GM19455 (cell line): ENCODE measurements at regions not wholly inside any gene's neighbourhood (a gene's known extent, or its start where the extent isn't known, plus 50 kb on each side); places are given as distances from the start of the nearest gene placed in this dataset.
"Not testable (repeated sequence)": the region's sequence is repeated elsewhere in the genome, so short reads cannot be mapped to it uniquely, and the experiment has no call there.

Experiments
- ATAC-seq: cut with Tn5 transposase; IDR thresholded peaks from one replicate; pipeline ENCODE4 v1.9.1; 2021; ENCODE audit not compliant: unreplicated experiment

DNA sequence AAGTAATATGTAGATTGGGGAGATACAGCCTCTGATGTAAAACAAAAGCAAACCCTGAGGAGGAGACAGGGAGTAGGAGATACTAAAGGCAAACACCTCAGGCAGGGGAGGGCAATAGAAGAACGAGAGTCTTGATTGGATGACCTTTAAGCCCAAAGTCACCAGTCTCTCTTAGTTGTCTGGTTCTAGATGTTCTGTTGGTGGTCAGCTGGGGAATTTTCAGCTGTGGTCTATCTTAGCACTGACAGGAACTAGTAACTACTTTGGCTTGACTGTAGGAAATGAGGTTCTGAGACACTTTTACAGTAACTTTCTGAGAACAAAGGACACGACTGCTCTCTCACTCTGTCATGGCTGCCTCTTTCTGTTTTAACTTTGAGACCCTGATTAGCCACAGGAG lies 290.7 kb upstream of the MIR17HG start:
- peak; percentile 76 for ATAC-seq

DNA sequence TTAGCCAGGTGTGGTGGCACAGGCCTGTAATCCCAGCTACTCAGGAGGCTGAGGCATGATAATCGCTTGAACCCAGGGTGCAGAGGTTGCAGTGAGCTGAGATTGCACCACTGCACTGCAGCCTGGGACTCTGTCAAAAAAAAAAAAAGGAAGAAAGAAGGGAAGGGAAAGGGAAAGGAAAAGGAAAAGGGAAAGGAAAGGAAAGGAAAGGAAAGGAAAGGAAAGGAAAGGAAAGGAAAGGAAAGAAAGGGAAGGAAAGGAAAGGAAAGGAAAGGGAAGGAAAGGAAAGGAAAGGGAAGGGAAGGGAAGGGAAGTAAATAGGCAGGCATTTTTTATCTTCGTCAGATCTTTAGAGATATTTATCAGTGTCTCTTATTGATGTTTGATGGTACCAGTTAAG lies 290.0 kb upstream of the MIR17HG start:
- not testable (repeated sequence) for ATAC-seq

DNA sequence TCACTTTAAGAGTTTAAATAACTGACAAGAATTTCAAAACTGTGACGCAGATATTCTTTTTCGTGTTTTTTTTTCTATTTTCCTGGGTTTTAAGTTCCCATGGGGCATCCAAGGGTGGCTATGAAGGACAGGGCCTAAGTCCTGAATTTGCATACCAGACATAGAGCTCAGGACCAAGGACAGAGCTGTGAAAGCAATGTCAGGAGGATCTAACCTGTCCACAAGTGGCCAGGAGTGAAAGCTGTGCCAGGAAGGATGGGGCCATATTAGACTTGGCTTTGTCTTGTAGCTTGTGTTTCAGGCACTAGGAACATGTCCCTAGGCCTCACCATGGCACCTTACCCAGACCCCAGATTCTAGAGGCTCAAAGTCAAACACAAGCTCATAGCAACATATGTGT lies 289.4 kb upstream of the MIR17HG start:
- no peak for ATAC-seq

DNA sequence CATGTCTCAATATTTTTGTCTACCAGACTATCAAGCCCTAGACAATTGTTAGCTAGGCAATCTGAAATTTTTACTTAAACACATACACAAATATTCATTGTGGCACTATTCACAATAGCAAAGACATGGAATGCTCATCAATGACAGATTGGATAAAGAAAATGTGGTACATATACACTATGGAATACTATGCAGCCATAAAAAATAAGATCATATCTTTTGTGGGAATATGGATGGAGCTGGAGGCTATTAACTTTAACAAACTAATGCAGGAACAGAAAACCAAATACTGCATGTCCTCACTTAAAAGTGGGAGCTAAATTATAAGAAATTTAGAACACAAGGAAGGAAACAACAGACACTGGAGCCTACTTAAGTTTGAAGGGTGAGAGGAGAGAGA lies 288.6 kb upstream of the MIR17HG start:
- ATAC-seq, result no peak

DNA sequence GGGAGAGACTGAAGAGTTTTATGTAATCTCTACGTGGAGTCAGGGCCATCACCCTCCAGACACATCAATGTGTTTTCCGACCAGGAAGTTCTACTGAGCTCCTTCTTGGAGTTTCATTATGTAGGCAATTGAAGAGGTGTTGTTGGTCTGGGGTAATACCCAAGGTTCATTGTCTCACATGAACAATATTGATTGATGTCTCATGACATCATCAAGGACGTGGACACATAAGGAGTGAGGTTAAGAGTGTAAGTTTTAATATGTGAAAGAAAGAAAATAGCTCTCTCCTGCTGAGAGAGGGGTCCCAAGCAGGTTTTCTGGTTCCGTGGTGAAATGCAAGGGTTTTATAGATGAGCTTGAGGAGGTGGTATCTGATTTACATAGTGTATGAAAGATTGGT lies 280.7 kb upstream of the MIR17HG start:
- no peak for ATAC-seq

DNA sequence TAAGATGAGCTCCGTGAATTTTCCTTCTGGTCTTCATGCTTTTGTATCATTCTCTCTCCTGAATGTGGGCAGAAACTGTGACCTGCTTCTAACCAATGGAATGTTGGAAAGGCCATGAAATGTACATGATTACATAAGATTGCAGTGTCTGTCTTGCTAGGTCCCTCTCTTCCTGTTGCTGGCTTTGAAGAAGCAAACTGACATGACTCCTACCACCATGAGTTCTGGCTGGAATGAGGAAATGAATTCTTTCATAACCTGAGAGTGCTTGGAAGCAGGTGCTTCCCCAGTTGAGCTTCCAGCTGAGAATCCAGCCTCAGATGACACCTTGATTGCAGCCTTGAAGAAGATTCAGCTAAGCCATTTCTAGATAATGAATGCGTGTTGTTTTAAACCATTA lies 275.0 kb upstream of the MIR17HG start:
- ATAC-seq, result no peak

DNA sequence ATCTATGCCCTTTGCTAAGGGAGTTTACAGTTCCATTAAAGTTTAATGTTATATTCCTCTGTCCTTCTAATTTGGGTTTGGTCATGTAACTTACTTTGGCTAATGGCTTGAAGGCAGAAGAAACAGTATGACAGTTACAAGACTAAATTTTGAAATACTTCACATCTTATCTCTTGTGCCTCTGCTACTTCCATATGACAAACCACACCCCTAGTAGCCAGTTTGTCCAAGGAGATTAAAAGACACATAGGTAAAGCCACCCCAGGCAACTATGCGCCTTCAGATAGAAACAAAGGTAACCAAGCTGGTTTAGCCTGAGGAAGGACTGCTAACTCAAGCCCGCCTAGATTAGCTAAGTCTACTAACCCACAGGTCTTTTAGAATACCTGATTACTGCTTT lies 273.4 kb upstream of the MIR17HG start:
- no peak for ATAC-seq

DNA sequence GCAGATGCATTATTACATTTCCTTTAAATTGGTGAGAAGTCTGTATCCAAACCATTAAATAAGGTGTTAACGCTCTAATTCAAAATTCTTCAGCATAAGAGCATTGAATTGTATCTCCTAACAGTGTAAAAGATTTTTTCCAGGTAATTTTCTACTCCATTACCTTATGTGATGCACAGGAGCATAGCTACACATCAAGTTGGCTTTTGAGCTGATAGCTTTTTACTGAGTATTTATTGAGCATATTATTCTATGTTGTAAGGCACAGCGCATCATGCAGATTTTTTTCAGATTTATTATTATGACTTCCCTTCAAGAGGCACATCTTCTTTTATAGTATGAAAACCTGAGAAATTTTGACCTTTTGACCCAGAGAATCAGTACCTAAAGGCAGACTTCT lies 270.7 kb upstream of the MIR17HG start:
- no peak for ATAC-seq

DNA sequence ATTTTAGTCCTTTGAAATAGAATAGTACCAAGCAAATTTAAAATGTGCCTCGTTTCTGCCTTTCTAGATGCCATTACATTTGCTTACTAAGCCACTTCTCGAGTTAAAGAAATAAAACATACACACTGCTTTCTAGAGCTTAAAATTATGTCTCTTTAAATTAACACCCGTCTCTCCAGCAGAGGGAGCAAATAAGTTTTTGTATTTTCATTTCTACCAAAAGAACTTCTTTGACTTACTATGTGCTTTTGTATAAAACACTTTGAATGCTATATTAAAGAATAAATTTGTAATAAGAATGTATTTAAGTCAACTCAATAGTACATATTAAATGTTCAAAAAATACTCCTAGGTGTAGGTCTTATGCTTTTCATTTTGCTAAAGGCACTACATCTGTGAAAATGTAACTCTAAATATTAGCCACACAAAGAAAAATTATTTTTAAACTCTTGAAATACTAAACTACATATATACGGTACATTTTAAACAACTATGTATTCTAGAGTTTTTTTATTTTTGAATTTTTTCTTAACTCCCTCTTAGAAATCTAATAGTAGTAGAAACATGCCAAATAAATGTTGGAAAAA lies 269.3 kb upstream of the MIR17HG start:
- ATAC-seq, result no peak

DNA sequence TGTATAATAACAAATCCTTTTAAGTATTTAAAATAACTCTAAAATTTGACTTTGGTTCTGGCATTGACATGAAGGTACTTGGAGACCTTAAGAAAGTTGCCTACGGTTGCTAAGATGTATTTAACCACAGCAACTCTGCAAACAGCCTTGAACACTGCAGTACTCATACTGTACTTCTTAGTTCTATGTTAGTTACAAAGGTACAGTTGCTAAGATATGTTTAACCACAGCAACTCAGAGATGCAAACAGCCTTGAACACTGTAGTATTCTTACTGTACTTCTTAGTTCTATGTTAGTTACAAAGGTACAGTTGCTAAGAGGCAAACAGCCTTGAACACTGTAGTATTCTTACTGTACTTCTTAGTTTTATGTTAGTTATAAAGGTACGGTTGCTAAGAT lies 268.3 kb upstream of the MIR17HG start:
- ATAC-seq, result no peak

DNA sequence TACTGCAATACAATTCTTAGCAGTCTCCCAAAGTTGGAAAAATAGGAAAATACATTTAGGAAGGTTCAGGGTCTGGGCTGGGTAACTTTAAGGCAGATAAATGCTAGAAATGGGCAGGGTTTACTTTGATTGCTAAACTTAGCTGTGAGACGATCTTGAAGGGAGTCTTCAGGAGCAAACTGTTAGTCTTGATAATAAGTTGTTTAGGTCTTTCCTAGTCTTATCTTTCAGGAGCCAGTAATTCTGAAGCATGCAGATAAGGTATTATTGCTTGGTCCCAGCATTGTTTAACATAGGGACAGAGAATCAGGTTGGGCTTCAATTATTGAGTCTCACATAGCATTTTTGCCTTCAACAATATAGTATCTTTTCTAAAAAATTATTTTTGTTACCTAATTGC lies 262.4 kb upstream of the MIR17HG start:
- ATAC-seq, result no peak

DNA sequence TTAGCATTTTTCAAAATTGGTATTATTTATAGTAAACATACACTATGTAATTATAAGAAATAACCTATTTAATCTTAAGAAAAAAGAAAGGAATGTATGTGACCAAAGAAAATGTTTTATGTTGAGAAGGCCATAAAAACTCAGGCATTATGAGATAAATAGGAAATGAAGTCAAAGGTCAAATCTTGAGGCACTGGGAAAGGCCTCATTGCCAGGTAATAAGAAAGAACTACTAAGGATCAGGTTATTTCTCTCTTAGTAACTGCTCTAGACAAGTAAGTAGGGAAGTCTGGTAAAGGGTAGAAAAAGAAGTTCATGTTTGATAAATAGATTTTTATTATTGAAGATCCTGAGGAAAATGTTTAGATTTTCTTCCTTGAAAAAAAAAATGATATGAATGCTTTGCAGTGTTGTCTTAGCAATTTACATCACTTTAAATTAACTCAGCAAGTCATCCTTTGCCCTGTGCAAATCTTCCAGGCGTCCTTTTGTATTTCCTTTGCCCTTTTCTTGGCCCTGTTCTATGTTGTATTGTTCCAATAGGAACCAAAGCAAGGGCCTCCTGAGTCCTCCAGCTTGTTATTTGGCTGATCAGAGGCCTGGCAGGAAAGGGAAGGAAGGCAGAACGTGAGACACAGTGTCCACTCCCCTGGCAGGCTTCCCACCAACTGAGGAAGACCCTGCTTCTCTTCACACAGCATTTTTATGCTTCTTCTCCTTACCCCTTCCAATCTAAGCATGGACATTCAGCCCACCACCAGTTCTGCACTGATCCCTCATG lies 260.4 kb upstream of the MIR17HG start:
- no peak for ATAC-seq

DNA sequence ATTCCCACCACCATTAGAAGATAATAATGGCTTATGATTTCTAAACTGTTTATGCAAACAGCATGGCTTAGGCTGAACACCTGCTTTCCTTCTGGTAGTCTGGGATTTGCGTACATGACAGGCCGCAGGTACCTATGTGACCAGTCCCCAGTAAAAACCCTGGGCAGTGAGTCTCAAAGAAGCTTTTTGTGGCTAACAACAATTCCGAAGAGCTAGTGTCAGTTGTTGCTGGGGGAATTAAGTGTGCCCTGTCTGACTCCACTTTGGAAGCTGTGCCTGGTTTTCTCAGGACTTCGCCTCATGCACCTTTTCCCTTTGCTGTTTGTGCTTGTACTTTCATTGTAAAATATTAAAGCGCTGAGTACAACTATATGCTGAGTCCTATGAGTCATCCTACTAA lies 250.2 kb upstream of the MIR17HG start:
- no peak for ATAC-seq

DNA sequence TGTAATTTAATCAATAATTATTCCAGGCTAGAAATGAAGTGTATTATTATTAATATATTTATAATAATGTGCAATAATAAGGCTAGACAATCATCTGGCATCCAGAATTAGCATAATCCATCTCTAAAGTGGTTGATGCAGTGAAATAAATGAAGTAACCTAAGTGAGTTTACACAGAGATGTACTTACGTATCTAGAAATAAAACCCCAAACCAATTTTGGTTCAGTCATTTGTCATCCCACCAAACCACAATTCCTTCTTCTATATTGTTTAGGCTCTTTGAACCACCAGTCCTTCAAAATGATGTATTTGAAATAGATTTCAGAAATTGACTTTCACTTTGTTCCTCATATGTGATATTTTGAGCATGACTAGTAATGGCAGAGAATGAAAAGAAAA lies 247.6 kb upstream of the MIR17HG start:
- no peak for ATAC-seq

DNA sequence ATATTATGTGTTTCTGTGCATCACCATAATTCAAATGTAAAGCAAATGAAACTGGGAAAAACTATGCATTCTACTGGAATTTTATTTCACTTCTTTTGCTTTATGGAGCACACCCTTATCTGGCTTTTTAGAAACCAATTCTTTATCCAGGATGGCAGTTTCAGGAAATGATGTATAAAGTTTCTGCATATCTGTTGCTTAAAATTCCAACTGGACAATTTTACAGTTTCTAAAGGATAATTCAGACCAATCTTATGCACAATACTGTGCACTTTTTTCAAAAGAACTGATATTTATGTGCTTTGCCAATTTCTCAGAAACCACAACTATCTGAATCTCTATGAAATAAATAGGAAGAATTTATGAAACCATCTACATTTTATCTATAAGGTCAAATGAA lies 246.5 kb upstream of the MIR17HG start:
- no peak for ATAC-seq

DNA sequence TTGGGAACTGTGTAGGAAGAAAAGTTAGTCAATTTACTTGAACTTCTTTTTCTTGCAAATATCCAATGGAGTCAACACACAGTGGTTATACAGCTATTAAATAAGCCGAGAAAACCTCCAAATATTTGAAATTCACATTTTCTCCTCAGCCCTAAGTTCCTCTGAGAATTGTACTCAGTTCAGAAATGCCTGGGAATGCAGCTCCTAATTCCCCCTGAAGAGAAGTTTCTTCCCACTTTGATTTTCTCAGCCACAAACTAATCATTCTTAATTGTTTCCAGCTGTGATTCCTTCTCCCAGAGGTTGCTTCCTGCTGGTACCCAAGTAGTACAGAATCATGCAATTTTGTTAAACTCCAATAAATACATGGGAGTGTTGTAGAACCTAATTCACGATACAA lies 246.1 kb upstream of the MIR17HG start:
- ATAC-seq, result no peak

DNA sequence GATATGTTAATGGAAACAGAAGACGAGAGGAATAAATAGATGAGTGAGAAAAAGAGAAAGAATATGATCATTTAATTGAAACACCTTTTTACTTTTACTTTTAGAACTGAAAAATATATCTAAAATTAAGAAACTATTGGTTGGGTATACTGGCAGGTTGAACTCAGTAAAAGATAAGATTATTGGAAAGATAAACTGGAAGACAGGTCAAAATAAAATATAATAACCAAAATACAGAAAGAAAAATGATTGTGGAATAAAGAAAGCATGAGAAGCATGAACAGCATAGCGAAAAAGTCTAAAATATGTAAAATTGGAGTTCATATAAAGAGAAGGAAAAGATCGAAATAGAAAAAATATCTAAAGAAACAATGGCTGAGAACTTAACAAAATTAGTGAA lies 242.2 kb upstream of the MIR17HG start:
- ATAC-seq, result no peak

DNA sequence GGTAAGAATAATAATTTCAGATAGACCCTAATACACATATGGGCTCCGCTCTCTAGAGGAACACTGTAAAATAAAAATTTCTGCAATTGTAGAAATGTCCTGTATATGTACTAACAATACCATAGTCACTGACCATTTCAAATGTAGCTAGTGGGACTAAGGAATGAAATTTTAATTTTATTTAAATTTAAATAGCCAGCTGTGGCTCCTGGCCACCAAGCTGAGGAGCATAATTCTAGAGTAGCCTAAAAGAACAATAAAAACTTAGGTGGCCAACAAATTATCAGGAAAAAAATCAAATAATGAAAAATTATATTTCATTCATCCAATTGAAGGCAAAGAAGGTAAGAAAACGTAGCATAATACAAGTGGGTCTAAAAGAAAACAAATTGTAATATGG lies 240.9 kb upstream of the MIR17HG start:
- ATAC-seq, result no peak

DNA sequence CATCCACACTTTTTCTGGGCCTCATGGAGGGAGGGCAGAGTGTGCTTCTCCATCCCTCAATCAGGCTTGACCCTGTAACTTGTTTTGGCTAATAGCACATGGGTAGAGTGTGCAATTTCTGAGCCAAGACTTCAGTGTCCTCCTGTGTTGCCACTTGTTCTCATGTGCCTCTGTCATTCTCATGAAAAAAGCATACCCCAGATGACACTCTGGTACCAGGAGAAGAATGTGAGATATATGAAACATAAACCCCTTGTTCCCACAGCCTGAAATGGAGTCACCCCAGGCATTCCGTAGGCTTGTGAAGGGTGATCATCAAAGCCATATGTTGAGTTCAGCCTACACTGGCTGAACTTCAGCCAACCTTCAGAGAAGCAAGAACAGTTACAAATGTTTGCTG lies 239.2 kb upstream of the MIR17HG start:
- no peak for ATAC-seq

DNA sequence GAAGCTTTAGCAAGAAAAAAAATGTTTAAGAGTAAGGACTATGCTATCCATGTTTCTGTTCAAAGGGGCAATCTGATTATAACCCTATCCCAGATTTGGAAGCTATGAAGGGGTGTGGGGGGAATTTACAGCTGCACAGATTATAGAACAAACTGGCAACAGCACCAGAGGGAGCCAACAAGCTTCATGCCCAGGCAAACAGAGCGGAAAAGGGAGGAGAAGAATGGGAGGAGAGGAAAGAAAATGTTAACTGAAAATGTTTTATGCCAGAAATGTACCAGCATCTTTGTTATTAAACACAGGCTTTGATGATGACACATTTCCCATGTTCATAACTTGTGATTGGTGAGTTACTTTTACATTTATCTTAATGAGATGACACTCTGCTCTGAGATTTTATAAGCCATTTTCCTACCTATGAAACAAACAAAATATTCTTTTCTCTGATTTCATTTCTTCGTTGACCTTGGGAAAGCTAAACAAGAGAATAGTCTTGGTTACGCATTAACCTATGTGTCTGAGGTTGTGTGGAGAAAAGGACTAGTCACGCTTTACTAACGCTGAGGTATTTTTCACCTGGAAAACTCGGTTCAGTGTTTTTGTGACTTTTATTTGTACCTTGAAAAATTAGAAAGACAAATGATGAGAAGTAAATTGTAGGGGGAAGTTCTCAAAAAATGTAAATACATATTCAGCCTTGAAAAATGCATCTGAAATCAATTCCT lies 235.8 kb upstream of the MIR17HG start:
- no peak for ATAC-seq

DNA sequence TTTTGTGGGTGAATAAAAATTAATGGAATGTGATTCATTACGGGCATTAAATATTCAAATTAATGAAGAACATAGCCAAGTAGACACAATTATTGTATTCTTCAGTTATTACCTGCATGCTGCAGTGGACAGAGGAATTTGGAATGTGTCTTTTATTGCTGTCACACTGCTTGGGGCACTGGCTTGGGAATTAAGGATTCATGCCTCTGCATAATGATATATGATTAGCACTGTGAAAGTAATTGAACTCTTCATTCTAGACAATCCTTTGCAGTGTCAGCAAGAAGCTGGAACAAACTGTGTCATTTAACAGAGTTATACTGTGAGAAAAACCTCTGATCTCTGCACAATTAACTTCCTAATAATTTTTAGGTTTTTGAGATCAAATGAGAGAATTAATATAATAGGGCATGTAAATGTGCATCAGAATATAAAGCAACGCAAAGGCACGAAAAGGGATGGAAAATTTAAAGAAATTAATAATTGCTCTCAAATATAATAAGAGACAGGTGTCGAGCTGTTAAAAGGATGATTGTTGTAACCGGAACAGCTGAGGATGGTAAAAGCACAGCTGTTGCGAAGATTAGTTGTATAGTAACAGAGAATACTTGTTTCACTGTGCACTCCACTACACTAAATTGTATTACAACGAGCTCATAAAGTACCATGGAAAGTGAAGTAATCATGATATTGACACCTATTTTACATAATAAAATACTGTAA lies 235.1 kb upstream of the MIR17HG start:
- ATAC-seq, result no peak

DNA sequence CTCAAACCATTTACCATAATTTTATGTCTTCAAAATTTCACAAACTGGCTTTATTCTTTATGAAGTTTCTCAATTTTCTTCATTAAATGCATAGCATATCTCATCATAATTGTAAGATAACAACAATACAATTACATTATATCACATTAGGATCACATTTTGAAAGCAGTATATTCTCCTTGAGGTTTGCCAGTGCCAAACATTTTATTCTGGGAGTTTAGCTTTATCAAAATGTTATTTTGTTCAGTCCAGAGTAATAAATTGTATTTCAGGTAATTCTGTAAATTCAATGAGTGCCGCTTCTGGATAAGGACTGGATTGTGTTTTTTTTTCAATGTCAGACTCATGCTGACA lies 234.6 kb upstream of the MIR17HG start:
- ATAC-seq, result no peak
